ENCODE measurements at regions not wholly inside any gene's neighbourhood (a gene's known extent, or its start where the extent isn't known, plus 50 kb on each side); places are given as distances from the start of the nearest gene placed in this dataset.

DNA sequence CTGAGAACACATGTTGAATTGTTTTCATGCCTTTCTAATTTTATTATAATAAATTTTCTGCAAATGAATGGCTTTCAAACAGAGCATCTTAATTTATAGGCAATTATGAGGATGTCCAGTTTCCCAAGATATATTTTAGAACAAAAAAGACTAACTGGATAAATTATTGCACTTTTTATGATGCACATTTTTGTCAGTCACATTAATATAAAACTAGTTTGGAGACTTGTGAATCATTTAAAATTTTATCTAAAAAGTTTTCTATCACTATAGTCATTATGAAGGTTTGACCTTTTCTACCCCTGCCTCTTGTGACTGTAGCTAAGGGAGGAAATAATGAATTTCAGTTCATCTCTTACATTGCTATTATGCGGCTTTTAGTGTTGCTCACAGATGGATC is 393.8 kb downstream of the TAF11L14 start:
- no peak for TF ChIP-seq EZH2 (IDR thresholded peaks at IDR 0.05; ENCODE audit: insufficient read depth, poor library complexity, severe bottlenecking)
- TF ChIP-seq EZH2phosphoT487 (IDR thresholded peaks at IDR 0.05; ENCODE audit: insufficient read depth, low read depth) = no peak
